Neural cell (in vitro differentiated cells): ENCODE measurements at regions not wholly inside any gene's neighbourhood (a gene's known extent, or its start where the extent isn't known, plus 50 kb on each side); places are given as distances from the start of the nearest gene placed in this dataset.

Experiments
- CTCF ChIP-seq: fragments of 450-650 bp; IDR thresholded peaks from 2 replicates; pipeline ENCODE4 v1.5.1; 2014; ENCODE audit warnings: antibody characterized with exemption, mild to moderate bottlenecking, moderate library complexity; ENCODE audit not compliant: poor library complexity, severe bottlenecking
- POLR2AphosphoS5 ChIP-seq: IDR thresholded peaks from 2 replicates; pipeline ENCODE4 v1.6.1; 2012
- RAD21 ChIP-seq: fragments of 450-650 bp; conservative IDR thresholded peaks from 2 replicates; pipeline ENCODE4 v1.6.1; 2014; ENCODE audit warnings: antibody characterized with exemption, mild to moderate bottlenecking, moderate library complexity

- no peak for TF ChIP-seq POLR2AphosphoS5
- TF ChIP-seq RAD21 = no peak
- no peak for TF ChIP-seq CTCF
Observed at GRCh38 chr3:118705487-118706219, 329.0 kb downstream of the IGSF11 start.
